HEK293 (cell line): ENCODE measurements at regions not wholly inside any gene's neighbourhood (a gene's known extent, or its start where the extent isn't known, plus 50 kb on each side); places are given as distances from the start of the nearest gene placed in this dataset.

Source experiments
- GLI4 ChIP-seq: fragments of 450-650 bp; formaldehyde crosslinking; IDR thresholded peaks from 2 replicates; pipeline ENCODE4 v1.5.1; 2016; ENCODE audit warnings: missing biosample characterization, missing genetic modification characterization
- ZNF221 ChIP-seq: fragments of 450-650 bp; formaldehyde crosslinking; IDR thresholded peaks from 2 replicates; pipeline ENCODE4 v1.5.1; 2017; ENCODE audit warnings: missing biosample characterization, missing genetic modification characterization, borderline replicate concordance
- ZNF335 ChIP-seq: fragments of 450-650 bp; formaldehyde crosslinking; conservative IDR thresholded peaks from 2 replicates; pipeline ENCODE4 v1.5.1; 2016; ENCODE audit warnings: missing biosample characterization, missing genetic modification characterization
- ZNF426 ChIP-seq: fragments of 450-650 bp; formaldehyde crosslinking; IDR thresholded peaks from 2 replicates; pipeline ENCODE4 v1.5.1; 2017; ENCODE audit warnings: missing biosample characterization, missing genetic modification characterization, mild to moderate bottlenecking, inconsistent platforms, moderate library complexity
- ZNF548 ChIP-seq: fragments of 450-650 bp; formaldehyde crosslinking; IDR thresholded peaks from 2 replicates; pipeline ENCODE4 v1.5.1; 2016; ENCODE audit warnings: missing biosample characterization, missing genetic modification characterization
- TF ChIP-seq, protein P1 (sequence below): fragments of 450-650 bp; formaldehyde crosslinking; IDR thresholded peaks from 2 replicates; pipeline ENCODE4 v1.5.1; 2016; ENCODE audit warnings: missing biosample characterization, missing genetic modification characterization
- TF ChIP-seq, protein P2 (sequence below): fragments of 450-650 bp; formaldehyde crosslinking; IDR thresholded peaks from 2 replicates; pipeline ENCODE4 v1.5.1; 2016; ENCODE audit warnings: missing biosample characterization, missing genetic modification characterization

DNA sequence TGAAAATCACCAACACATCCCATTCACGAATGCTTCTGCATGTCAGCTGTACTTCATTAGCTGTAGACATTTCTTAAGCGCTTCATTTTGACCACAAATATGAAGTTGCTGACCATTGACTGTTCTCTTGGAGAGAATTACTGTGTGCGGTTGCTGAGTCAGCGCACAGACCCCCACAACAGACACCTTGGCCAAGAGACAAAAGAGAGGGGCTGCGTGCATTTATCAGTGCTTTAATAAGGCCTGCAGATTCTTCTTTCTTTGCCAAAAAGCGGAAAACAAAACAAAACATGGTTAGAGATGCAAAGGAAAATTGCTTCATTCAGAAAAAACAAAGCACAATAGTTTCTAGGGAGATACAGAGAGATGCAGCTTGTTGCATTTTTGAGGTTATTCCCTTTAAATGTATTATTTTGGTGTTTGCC is 174.7 kb downstream of the ACKR3 start:
- TF ChIP-seq ZNF548, result no peak
- TF ChIP-seq, protein P1, sequence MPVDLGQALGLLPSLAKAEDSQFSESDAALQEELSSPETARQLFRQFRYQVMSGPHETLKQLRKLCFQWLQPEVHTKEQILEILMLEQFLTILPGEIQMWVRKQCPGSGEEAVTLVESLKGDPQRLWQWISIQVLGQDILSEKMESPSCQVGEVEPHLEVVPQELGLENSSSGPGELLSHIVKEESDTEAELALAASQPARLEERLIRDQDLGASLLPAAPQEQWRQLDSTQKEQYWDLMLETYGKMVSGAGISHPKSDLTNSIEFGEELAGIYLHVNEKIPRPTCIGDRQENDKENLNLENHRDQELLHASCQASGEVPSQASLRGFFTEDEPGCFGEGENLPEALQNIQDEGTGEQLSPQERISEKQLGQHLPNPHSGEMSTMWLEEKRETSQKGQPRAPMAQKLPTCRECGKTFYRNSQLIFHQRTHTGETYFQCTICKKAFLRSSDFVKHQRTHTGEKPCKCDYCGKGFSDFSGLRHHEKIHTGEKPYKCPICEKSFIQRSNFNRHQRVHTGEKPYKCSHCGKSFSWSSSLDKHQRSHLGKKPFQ (tag by site-specific recombination), result no peak
- TF ChIP-seq ZNF335, result no peak
- TF ChIP-seq, protein P2, sequence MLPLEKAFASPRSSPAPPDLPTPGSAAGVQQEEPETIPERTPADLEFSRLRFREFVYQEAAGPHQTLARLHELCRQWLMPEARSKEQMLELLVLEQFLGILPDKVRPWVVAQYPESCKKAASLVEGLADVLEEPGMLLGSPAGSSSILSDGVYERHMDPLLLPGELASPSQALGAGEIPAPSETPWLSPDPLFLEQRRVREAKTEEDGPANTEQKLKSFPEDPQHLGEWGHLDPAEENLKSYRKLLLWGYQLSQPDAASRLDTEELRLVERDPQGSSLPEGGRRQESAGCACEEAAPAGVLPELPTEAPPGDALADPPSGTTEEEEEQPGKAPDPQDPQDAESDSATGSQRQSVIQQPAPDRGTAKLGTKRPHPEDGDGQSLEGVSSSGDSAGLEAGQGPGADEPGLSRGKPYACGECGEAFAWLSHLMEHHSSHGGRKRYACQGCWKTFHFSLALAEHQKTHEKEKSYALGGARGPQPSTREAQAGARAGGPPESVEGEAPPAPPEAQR, result no peak
- no peak for TF ChIP-seq ZNF426
- TF ChIP-seq ZNF221 (tag by site-specific recombination), result no peak
- TF ChIP-seq GLI4 (tag by site-specific recombination), result no peak
